ENCODE measurements at regions not wholly inside any gene's neighbourhood (a gene's known extent, or its start where the extent isn't known, plus 50 kb on each side); places are given as distances from the start of the nearest gene placed in this dataset.
"Not testable (repeated sequence)": the region's sequence is repeated elsewhere in the genome, so short reads cannot be mapped to it uniquely, and the experiment has no call there.

GRCh38 chr9:42798571-42798970 is 615.1 kb downstream of the SPATA31A6 start:
- H3K27me3 ChIP-seq; H3K27ac ChIP-seq (replicated peaks in 1 of 4); DNase-seq (ENCODE audit: extremely low spot score); H3K36me3 ChIP-seq; intact Hi-C loops (cut with DNase I); H3K4me3 ChIP-seq; H3K9me3 ChIP-seq; H3K4me1 ChIP-seq: not testable (repeated sequence)
- 20% methylated on average over 1 of the region's 1 CpG for WGBS
- TF ChIP-seq CTCF (IDR thresholded peaks at IDR 0.05): peak in 1 of 3 experiments; percentile 15

- not testable (repeated sequence) for H3K4me3 ChIP-seq; H3K9me3 ChIP-seq; DNase-seq (ENCODE audit: extremely low spot score)
Measured at GRCh38 chr9:42802716-42803115, 619.3 kb downstream of the SPATA31A6 start.

GRCh38 chr9:42806674-42807073 is 623.2 kb downstream of the SPATA31A6 start:
- H3K9me3 ChIP-seq; DNase-seq (ENCODE audit: extremely low spot score); H3K4me1 ChIP-seq; H3K36me3 ChIP-seq; H3K27ac ChIP-seq (replicated peaks in 1 of 4); H3K4me3 ChIP-seq; intact Hi-C loops (cut with DNase I); H3K27me3 ChIP-seq: not testable (repeated sequence)
- peak in 1 of 3 experiments; percentile 23 for TF ChIP-seq CTCF (IDR thresholded peaks at IDR 0.05)
- 32% methylated on average over 20 of the region's 25 CpGs for whole genome bisulfite sequencing

More at GRCh38 chr9:42802716-42803115, 619.3 kb downstream of the SPATA31A6 start:
- 72% methylated on average over 4 of the region's 4 CpGs for WGBS
- H3K27ac ChIP-seq (replicated peaks in 1 of 4); H3K4me1 ChIP-seq; H3K27me3 ChIP-seq; intact Hi-C loops (cut with DNase I); H3K36me3 ChIP-seq: not testable (repeated sequence)

GRCh38 chr9:42821468-42821867 is 638.0 kb downstream of the SPATA31A6 start:
- H3K4me1 ChIP-seq: not testable (repeated sequence)
- WGBS: no CpG with 5 or more reads among the region's 1 CpG

GRCh38 chr9:42848156-42848555 is 664.7 kb downstream of the SPATA31A6 start:
- H3K36me3 ChIP-seq; H3K9me3 ChIP-seq; DNase-seq (ENCODE audit: extremely low spot score); H3K4me3 ChIP-seq; intact Hi-C loops (cut with DNase I); H3K27ac ChIP-seq (replicated peaks in 1 of 4): not testable (repeated sequence)
- 20% methylated on average over 1 of the region's 3 CpGs for WGBS
- H3K4me1 ChIP-seq: peaks cover 0 to 10% (median 10%) of the 10 kb centered on the region in 4 donors
- peaks cover 0 to 18% (median 0%) of the 10 kb centered on the region in 4 donors for H3K27me3 ChIP-seq

More at GRCh38 chr9:42821468-42821867, 638.0 kb downstream of the SPATA31A6 start:
- H3K4me3 ChIP-seq; intact Hi-C loops (cut with DNase I); H3K27me3 ChIP-seq; H3K27ac ChIP-seq (replicated peaks in 1 of 4); H3K36me3 ChIP-seq; DNase-seq (ENCODE audit: extremely low spot score); H3K9me3 ChIP-seq: not testable (repeated sequence)

GRCh38 chr9:42850896-42851693 is 667.6 kb downstream of the SPATA31A6 start:
- Histone ChIP-seq H3K4me1 (peaks cover 0 to 10% (median 10%) of the 10 kb centered on the region in 4 donors), H3K27me3 (peaks cover 0 to 18% (median 0%) of the 10 kb centered on the region in 4 donors)
- DNase-seq (ENCODE audit: extremely low spot score); H3K36me3 ChIP-seq; H3K27ac ChIP-seq (replicated peaks in 1 of 4); H3K4me3 ChIP-seq; intact Hi-C loops (cut with DNase I); H3K9me3 ChIP-seq: not testable (repeated sequence)
- 86% methylated on average over 2 of the region's 48 CpGs for WGBS

GRCh38 chr9:42851701-42852100 is 668.2 kb downstream of the SPATA31A6 start:
- H3K9me3 ChIP-seq; intact Hi-C loops (cut with DNase I); H3K36me3 ChIP-seq; H3K27ac ChIP-seq (replicated peaks in 1 of 4); DNase-seq (ENCODE audit: extremely low spot score): not testable (repeated sequence)
- H3K27me3 ChIP-seq: peaks cover 0 to 18% (median 0%) of the 10 kb centered on the region in 4 donors
- peak overlapping the region in 3 of 4 donors; percentile 17 to 46 (median 34) for H3K4me3 ChIP-seq
- no CpG with 5 or more reads among the region's 23 CpGs for WGBS
- H3K4me1 ChIP-seq: peaks cover 0 to 10% (median 10%) of the 10 kb centered on the region in 4 donors

All from esophagus muscularis mucosa (tissue), 4 donors.